GM12878 (cell line): ENCODE measurements at regions not wholly inside any gene's neighbourhood (a gene's known extent, or its start where the extent isn't known, plus 50 kb on each side); places are given as distances from the start of the nearest gene placed in this dataset.

ENCODE experiments used
- IKZF1 ChIP-seq: fragments of 450-650 bp; conservative IDR thresholded peaks from 2 replicates; pipeline ENCODE4 v1.6.1; 2017; ENCODE audit warnings: antibody characterized with exemption, mild to moderate bottlenecking
- ZNF217 ChIP-seq: fragments of 450-650 bp; IDR thresholded peaks from 2 replicates; pipeline ENCODE4 v1.6.1; 2017; ENCODE audit warnings: antibody characterized with exemption, mild to moderate bottlenecking
- TF ChIP-seq, protein P1 (sequence below): fragments of 450-650 bp; IDR thresholded peaks from 2 replicates; pipeline ENCODE4 v1.6.1; 2017; ENCODE audit warnings: antibody characterized with exemption, mild to moderate bottlenecking, moderate library complexity
- TF ChIP-seq, protein P2 (sequence below): fragments of 450-650 bp; IDR thresholded peaks from 2 replicates; pipeline ENCODE4 v1.6.1; 2017; ENCODE audit warnings: mild to moderate bottlenecking
- TF ChIP-seq, protein P3 (sequence below): fragments of 450-650 bp; formaldehyde crosslinking; IDR thresholded peaks from 2 replicates; pipeline ENCODE4 v1.4.0; 2020; ENCODE audit warnings: mild to moderate bottlenecking, moderate library complexity

DNA sequence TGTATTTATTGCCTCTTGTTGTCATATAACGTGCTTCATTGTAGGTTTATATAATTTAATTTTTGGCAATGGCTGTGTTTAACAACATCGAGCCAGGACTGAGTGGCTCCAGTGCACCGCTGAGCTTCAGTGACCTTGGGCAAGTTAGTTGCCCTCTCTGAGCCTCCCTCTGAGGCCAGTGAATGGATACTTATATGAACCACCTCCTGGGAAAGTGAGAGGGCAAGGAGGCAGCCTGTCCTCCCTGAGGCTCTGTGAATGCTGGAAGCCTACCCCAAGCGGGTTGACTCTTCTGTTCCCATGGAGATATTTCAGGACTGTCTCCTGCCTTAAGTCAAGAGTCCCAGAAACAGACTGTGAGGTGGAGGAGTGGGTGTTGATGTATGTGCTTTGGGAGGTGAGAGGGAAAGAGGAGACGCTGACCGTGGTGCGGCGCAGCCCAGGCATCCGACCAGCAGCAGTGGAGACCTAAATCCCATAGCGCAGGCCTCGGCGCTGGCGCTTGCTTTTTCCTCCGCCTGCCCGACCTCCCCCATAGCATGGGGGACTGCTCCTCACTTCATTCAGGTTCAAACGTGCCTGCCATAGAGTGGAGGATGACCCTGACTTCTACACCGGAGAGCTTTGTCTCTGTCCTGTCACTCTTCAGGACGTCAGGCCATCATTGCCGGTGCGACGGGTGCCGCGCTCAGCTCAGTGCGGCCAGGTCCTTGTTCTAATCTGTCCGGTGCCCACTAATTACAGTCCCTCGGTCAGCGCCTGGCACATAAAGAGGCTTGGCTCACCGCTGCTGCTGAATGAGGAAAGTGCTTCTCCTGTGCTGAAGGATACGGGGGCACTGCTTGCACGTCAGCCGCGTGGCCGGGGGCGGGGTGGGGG lies 167.3 kb upstream of the HS6ST1 start (continued):
- TF ChIP-seq, protein P1, sequence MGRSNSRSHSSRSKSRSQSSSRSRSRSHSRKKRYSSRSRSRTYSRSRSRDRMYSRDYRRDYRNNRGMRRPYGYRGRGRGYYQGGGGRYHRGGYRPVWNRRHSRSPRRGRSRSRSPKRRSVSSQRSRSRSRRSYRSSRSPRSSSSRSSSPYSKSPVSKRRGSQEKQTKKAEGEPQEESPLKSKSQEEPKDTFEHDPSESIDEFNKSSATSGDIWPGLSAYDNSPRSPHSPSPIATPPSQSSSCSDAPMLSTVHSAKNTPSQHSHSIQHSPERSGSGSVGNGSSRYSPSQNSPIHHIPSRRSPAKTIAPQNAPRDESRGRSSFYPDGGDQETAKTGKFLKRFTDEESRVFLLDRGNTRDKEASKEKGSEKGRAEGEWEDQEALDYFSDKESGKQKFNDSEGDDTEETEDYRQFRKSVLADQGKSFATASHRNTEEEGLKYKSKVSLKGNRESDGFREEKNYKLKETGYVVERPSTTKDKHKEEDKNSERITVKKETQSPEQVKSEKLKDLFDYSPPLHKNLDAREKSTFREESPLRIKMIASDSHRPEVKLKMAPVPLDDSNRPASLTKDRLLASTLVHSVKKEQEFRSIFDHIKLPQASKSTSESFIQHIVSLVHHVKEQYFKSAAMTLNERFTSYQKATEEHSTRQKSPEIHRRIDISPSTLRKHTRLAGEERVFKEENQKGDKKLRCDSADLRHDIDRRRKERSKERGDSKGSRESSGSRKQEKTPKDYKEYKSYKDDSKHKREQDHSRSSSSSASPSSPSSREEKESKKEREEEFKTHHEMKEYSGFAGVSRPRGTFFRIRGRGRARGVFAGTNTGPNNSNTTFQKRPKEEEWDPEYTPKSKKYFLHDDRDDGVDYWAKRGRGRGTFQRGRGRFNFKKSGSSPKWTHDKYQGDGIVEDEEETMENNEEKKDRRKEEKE = no peak
- TF ChIP-seq, protein P2, sequence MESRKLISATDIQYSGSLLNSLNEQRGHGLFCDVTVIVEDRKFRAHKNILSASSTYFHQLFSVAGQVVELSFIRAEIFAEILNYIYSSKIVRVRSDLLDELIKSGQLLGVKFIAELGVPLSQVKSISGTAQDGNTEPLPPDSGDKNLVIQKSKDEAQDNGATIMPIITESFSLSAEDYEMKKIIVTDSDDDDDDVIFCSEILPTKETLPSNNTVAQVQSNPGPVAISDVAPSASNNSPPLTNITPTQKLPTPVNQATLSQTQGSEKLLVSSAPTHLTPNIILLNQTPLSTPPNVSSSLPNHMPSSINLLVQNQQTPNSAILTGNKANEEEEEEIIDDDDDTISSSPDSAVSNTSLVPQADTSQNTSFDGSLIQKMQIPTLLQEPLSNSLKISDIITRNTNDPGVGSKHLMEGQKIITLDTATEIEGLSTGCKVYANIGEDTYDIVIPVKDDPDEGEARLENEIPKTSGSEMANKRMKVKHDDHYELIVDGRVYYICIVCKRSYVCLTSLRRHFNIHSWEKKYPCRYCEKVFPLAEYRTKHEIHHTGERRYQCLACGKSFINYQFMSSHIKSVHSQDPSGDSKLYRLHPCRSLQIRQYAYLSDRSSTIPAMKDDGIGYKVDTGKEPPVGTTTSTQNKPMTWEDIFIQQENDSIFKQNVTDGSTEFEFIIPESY = no peak
- TF ChIP-seq, protein P3, sequence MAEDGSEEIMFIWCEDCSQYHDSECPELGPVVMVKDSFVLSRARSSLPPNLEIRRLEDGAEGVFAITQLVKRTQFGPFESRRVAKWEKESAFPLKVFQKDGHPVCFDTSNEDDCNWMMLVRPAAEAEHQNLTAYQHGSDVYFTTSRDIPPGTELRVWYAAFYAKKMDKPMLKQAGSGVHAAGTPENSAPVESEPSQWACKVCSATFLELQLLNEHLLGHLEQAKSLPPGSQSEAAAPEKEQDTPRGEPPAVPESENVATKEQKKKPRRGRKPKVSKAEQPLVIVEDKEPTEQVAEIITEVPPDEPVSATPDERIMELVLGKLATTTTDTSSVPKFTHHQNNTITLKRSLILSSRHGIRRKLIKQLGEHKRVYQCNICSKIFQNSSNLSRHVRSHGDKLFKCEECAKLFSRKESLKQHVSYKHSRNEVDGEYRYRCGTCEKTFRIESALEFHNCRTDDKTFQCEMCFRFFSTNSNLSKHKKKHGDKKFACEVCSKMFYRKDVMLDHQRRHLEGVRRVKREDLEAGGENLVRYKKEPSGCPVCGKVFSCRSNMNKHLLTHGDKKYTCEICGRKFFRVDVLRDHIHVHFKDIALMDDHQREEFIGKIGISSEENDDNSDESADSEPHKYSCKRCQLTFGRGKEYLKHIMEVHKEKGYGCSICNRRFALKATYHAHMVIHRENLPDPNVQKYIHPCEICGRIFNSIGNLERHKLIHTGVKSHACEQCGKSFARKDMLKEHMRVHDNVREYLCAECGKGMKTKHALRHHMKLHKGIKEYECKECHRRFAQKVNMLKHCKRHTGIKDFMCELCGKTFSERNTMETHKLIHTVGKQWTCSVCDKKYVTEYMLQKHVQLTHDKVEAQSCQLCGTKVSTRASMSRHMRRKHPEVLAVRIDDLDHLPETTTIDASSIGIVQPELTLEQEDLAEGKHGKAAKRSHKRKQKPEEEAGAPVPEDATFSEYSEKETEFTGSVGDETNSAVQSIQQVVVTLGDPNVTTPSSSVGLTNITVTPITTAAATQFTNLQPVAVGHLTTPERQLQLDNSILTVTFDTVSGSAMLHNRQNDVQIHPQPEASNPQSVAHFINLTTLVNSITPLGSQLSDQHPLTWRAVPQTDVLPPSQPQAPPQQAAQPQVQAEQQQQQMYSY (CRISPR knock-in tag) = no peak
- TF ChIP-seq IKZF1 (no peak), ZNF217 (no peak)
